HepG2 (cell line): ENCODE measurements at regions not wholly inside any gene's neighbourhood (a gene's known extent, or its start where the extent isn't known, plus 50 kb on each side); places are given as distances from the start of the nearest gene placed in this dataset.

Experiments
- BRD4 ChIP-seq: sonication (generic); formaldehyde crosslinking; IDR thresholded peaks from 2 replicates; pipeline ENCODE4 v1.4.0; 2020; ENCODE audit warnings: missing genetic modification reagents
- CBX5 ChIP-seq: sonication (generic); formaldehyde crosslinking; IDR thresholded peaks from 2 replicates; pipeline ENCODE4 v1.4.0; 2020; ENCODE audit warnings: missing genetic modification reagents, borderline replicate concordance
- CENPT ChIP-seq: sonication (generic); formaldehyde crosslinking; IDR thresholded peaks from 2 replicates; pipeline ENCODE4 v1.8.0; 2022; ENCODE audit warnings: low read depth, mild to moderate bottlenecking, moderate library complexity, missing genetic modification reagents
- EHMT2 ChIP-seq: fragments of 200-600 bp; sonication (generic); IDR thresholded peaks from 2 replicates; pipeline ENCODE4 v1.7.0; 2017; ENCODE audit warnings: antibody characterized with exemption, low read depth, low read length, borderline replicate concordance
- EZH2 ChIP-seq: conservative IDR thresholded peaks from 2 replicates; pipeline ENCODE4 v1.6.1; 2012; ENCODE audit warnings: mild to moderate bottlenecking, low read depth, low read length, moderate library complexity
- GABPB1 ChIP-seq: IDR thresholded peaks from 2 replicates; pipeline ENCODE4 v1.6.1; 2016; ENCODE audit warnings: mild to moderate bottlenecking, missing genetic modification reagents, moderate library complexity, missing compliant biosample characterization
- MAFF ChIP-seq: IDR thresholded peaks from 2 replicates; pipeline ENCODE4 v1.6.1; 2011; ENCODE audit warnings: low read depth, low read length, improper control_type of control experiment
- MYC ChIP-seq: sonication (generic); formaldehyde crosslinking; IDR thresholded peaks from 2 replicates; pipeline ENCODE4 v1.9.0; 2021; ENCODE audit warnings: missing genetic modification reagents, borderline replicate concordance
- NFE2L1 ChIP-seq: sonication (generic); formaldehyde crosslinking; IDR thresholded peaks from 2 replicates; pipeline ENCODE4 v1.4.0; 2020; ENCODE audit warnings: missing genetic modification reagents, mild to moderate bottlenecking, borderline replicate concordance
- PHF20 ChIP-seq: sonication (generic); formaldehyde crosslinking; IDR thresholded peaks from 2 replicates; pipeline ENCODE4 v1.5.0; 2020; ENCODE audit warnings: mild to moderate bottlenecking, missing genetic modification reagents
- RBM39 ChIP-seq: fragments of 200-400 bp; formaldehyde crosslinking; IDR thresholded peaks from one replicate; pipeline ENCODE4 v1.6.1; 2018; ENCODE audit warnings: antibody characterized with exemption, mild to moderate bottlenecking, low read depth, low read length; ENCODE audit not compliant: poor library complexity, severe bottlenecking
- RNF2 ChIP-seq: fragments of 450-650 bp; conservative IDR thresholded peaks from 2 replicates; pipeline ENCODE4 v1.6.1; 2016; ENCODE audit warnings: low read depth
- ZBTB38 ChIP-seq: sonication (generic); formaldehyde crosslinking; IDR thresholded peaks from 2 replicates; pipeline ENCODE4 v1.5.1; 2020; ENCODE audit warnings: mild to moderate bottlenecking, missing genetic modification reagents
- ZMAT3 ChIP-seq: sonication (generic); formaldehyde crosslinking; conservative IDR thresholded peaks from 2 replicates; pipeline ENCODE4 v1.7.0; 2021; ENCODE audit warnings: missing genetic modification reagents
- ZNF20 ChIP-seq: sonication (generic); formaldehyde crosslinking; IDR thresholded peaks from 2 replicates; pipeline ENCODE4 v1.4.0; 2020; ENCODE audit warnings: mild to moderate bottlenecking, moderate library complexity, missing genetic modification reagents
- ZNF251 ChIP-seq: sonication (generic); formaldehyde crosslinking; IDR thresholded peaks from 2 replicates; pipeline ENCODE4 v1.9.0; 2021; ENCODE audit warnings: mild to moderate bottlenecking, missing genetic modification reagents
- ZNF546 ChIP-seq: sonication (generic); formaldehyde crosslinking; conservative IDR thresholded peaks from 2 replicates; pipeline ENCODE4 v1.8.1; 2023; ENCODE audit warnings: mild to moderate bottlenecking, missing genetic modification reagents
- ZNF605 ChIP-seq: sonication (generic); formaldehyde crosslinking; IDR thresholded peaks from 2 replicates; pipeline ENCODE4 v1.8.0; 2022; ENCODE audit warnings: mild to moderate bottlenecking, missing genetic modification reagents
- ZNF720 ChIP-seq: sonication (generic); formaldehyde crosslinking; IDR thresholded peaks from 2 replicates; pipeline ENCODE4 v1.4.0; 2020; ENCODE audit warnings: missing genetic modification reagents
- ZNF761 ChIP-seq: sonication (generic); formaldehyde crosslinking; conservative IDR thresholded peaks from 2 replicates; pipeline ENCODE4 v1.4.0; 2020; ENCODE audit warnings: mild to moderate bottlenecking, missing genetic modification reagents
- ZNF777 ChIP-seq: sonication (generic); formaldehyde crosslinking; IDR thresholded peaks from 2 replicates; pipeline ENCODE4 v1.4.0; 2020; ENCODE audit warnings: missing genetic modification reagents
- ZSCAN21 ChIP-seq: sonication (generic); formaldehyde crosslinking; IDR thresholded peaks from 2 replicates; pipeline ENCODE4 v1.8.0; 2022; ENCODE audit warnings: mild to moderate bottlenecking, missing genetic modification reagents, moderate library complexity, borderline replicate concordance
- ZSCAN29 ChIP-seq: sonication (generic); formaldehyde crosslinking; conservative IDR thresholded peaks from 2 replicates; pipeline ENCODE4 v1.4.0; 2020; ENCODE audit warnings: mild to moderate bottlenecking, missing genetic modification reagents
- TF ChIP-seq, protein P1 (sequence below): sonication (generic); formaldehyde crosslinking; IDR thresholded peaks from 2 replicates; pipeline ENCODE4 v1.9.0; 2021; ENCODE audit warnings: missing genetic modification reagents, mild to moderate bottlenecking, borderline replicate concordance
- TF ChIP-seq, protein P2 (sequence below): sonication (generic); formaldehyde crosslinking; IDR thresholded peaks from 2 replicates; pipeline ENCODE4 v1.4.0; 2020; ENCODE audit warnings: mild to moderate bottlenecking, missing genetic modification reagents
- TF ChIP-seq, protein P3 (sequence below): sonication (generic); formaldehyde crosslinking; IDR thresholded peaks from 2 replicates; pipeline ENCODE4 v1.5.1; 2020; ENCODE audit warnings: missing genetic modification reagents, mild to moderate bottlenecking, borderline replicate concordance

DNA sequence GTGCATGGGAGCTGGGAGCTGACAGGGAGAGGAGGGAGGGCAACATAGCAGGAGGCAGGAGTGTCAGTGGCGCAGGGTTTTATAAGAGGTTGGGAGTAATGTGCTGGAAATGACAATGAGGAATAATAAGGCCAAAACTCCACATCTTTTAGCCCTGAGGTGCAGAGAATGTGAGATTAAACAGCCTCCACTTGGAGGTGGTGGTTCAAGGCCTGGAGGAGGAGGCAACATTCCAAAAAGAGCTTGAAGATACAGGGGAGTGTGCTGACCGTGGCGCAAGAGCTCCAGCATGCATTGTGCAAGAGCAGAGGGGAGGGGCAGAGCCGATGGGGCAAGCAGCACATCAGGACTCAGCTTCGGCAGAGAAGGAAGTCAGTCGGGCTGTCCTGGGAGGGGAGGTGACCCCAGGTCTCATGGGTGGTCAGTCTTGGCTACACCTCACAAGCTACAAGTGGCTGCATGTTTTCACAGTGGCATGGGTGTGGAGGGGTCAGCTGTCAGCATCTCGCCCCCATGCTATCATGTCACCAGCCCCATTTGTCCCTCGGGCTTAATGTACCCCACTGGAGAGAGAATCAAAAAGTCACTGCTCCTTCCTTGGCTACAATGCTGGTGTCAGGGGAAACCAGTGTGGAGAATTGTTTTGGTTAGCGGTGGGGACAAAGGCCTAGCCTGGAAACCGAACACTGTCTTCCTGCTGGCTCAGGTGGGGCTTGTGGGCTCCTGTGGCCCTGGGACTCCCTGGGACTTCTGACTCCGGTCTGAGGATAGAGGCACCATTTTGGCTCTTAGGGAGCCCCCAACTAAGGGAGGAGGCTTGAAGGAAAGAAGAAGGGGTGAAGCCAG lies 208.0 kb downstream of the ZFP36L2 start (continued):
- TF ChIP-seq CBX5 (CRISPR knock-in tag) (peak; percentile 99; the same call in 1 of the 2 replicates), EZH2 (no peak), ZNF251 (CRISPR knock-in tag) (no peak), ZNF777 (CRISPR knock-in tag) (no peak), ZNF720 (CRISPR knock-in tag) (0 out of 2 replicates have a peak, but pooled peaks have one; percentile 68), EHMT2 (peak; percentile 25; the same call in 1 of the 2 replicates), NFE2L1 (CRISPR knock-in tag) (0 out of 2 replicates have a peak, but pooled peaks have one; percentile 64), RBM39 (no peak), ZNF605 (peak; percentile 76), ZBTB38 (CRISPR knock-in tag) (peak; percentile 94), ZSCAN29 (peak; percentile 79; the same call in 1 of the 2 replicates), CENPT (CRISPR knock-in tag) (no peak), ZNF20 (CRISPR knock-in tag) (no peak), ZSCAN21 (CRISPR knock-in tag) (peak; percentile 80), GABPB1 (peak; percentile 68), ZNF546 (CRISPR knock-in tag) (no peak), BRD4 (CRISPR knock-in tag) (peak; percentile 65; the same call in 1 of the 2 replicates), PHF20 (CRISPR knock-in tag) (no peak), ZNF761 (peak; percentile 92; the same call in 1 of the 2 replicates), MYC (CRISPR knock-in tag) (peak; percentile 76; the same call in 1 of the 2 replicates), RNF2 (no peak), ZMAT3 (CRISPR knock-in tag) (no peak), MAFF (no peak)
- TF ChIP-seq, protein P1, sequence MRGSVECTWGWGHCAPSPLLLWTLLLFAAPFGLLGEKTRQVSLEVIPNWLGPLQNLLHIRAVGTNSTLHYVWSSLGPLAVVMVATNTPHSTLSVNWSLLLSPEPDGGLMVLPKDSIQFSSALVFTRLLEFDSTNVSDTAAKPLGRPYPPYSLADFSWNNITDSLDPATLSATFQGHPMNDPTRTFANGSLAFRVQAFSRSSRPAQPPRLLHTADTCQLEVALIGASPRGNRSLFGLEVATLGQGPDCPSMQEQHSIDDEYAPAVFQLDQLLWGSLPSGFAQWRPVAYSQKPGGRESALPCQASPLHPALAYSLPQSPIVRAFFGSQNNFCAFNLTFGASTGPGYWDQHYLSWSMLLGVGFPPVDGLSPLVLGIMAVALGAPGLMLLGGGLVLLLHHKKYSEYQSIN (CRISPR knock-in tag) = no peak
- TF ChIP-seq, protein P2, sequence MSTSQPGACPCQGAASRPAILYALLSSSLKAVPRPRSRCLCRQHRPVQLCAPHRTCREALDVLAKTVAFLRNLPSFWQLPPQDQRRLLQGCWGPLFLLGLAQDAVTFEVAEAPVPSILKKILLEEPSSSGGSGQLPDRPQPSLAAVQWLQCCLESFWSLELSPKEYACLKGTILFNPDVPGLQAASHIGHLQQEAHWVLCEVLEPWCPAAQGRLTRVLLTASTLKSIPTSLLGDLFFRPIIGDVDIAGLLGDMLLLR = 0 out of 2 replicates have a peak, but pooled peaks have one; percentile 63
- TF ChIP-seq, protein P3, sequence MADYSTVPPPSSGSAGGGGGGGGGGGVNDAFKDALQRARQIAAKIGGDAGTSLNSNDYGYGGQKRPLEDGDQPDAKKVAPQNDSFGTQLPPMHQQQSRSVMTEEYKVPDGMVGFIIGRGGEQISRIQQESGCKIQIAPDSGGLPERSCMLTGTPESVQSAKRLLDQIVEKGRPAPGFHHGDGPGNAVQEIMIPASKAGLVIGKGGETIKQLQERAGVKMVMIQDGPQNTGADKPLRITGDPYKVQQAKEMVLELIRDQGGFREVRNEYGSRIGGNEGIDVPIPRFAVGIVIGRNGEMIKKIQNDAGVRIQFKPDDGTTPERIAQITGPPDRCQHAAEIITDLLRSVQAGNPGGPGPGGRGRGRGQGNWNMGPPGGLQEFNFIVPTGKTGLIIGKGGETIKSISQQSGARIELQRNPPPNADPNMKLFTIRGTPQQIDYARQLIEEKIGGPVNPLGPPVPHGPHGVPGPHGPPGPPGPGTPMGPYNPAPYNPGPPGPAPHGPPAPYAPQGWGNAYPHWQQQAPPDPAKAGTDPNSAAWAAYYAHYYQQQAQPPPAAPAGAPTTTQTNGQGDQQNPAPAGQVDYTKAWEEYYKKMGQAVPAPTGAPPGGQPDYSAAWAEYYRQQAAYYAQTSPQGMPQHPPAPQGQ (CRISPR knock-in tag) = no peak
